ENCODE measurements at regions not wholly inside any gene's neighbourhood (a gene's known extent, or its start where the extent isn't known, plus 50 kb on each side); places are given as distances from the start of the nearest gene placed in this dataset.

DNA sequence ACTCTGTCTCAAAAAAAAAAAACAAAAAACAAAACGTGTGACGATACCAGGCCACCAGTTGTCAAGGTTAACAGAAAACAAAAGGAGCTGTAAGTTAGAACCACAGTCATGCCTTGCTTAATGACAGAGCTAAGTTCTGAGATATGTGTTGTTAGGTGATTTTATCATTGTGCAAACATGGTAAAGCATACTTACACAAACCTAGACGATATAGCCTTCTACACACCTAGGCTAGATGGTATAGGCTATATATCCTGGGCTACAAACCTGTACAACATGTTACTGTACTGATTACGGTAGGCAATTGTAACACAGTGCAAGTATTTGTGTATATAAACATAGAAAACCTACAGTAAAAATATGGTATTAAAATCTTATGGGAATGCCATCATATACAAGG is 564.2 kb downstream of the HTR7 start:
- TF ChIP-seq, protein P1, sequence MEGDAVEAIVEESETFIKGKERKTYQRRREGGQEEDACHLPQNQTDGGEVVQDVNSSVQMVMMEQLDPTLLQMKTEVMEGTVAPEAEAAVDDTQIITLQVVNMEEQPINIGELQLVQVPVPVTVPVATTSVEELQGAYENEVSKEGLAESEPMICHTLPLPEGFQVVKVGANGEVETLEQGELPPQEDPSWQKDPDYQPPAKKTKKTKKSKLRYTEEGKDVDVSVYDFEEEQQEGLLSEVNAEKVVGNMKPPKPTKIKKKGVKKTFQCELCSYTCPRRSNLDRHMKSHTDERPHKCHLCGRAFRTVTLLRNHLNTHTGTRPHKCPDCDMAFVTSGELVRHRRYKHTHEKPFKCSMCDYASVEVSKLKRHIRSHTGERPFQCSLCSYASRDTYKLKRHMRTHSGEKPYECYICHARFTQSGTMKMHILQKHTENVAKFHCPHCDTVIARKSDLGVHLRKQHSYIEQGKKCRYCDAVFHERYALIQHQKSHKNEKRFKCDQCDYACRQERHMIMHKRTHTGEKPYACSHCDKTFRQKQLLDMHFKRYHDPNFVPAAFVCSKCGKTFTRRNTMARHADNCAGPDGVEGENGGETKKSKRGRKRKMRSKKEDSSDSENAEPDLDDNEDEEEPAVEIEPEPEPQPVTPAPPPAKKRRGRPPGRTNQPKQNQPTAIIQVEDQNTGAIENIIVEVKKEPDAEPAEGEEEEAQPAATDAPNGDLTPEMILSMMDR (conservative IDR thresholded peaks at IDR 0.05 in 1 of 2, IDR thresholded peaks at IDR 0.05 in 1 of 2; ENCODE audit: low read depth in 1 of 2, low read length in 2 of 2), result no peak
- TF ChIP-seq EZH2 (IDR thresholded peaks at IDR 0.05; ENCODE audit: low read length, missing control alignments), result no peak

Data from fibroblast of lung (primary cell).